ENCODE measurements at regions not wholly inside any gene's neighbourhood (a gene's known extent, or its start where the extent isn't known, plus 50 kb on each side); places are given as distances from the start of the nearest gene placed in this dataset.

DNA sequence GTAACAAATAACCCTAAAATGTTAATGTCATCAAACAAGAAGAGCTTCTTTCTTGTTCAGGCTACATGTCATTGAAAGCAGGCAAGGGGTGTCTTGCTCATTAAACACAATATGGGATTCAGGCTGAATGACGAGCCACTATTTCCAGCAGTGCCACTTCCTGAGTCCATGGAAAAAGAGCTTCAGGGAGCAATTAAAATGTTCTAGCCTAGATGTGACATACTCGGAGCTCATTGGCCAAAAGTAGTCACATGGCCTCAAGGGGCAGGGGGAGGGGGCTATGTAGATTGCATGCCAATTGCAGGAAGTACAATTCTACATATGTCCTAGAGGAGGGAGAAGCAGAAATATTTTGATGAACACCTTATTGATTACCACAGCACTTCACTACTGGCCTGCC is 685.3 kb upstream of the ADGRL2 start (continued):
- no peak for TF ChIP-seq TAF1 (IDR thresholded peaks at IDR 0.05; ENCODE audit: low read depth, low read length)
- TF ChIP-seq SP4 (IDR thresholded peaks at IDR 0.05; ENCODE audit: low read length), result no peak
- TF ChIP-seq KDM4A (IDR thresholded peaks at IDR 0.05; ENCODE audit: low read depth, low read length, severe bottlenecking), result no peak
- no peak for TF ChIP-seq HDAC2 (IDR thresholded peaks at IDR 0.05; ENCODE audit: borderline replicate concordance in 1 of 2, low read depth in 2 of 2, low read length in 2 of 2)
- TF ChIP-seq RAD21 (IDR thresholded peaks at IDR 0.05 in 1 of 2, conservative IDR thresholded peaks at IDR 0.05 in 1 of 2; ENCODE audit: low read depth in 2 of 2, low read length in 2 of 2), result no peak
- no peak for TF ChIP-seq KDM1A (IDR thresholded peaks at IDR 0.05; ENCODE audit: borderline replicate concordance, low read length)
- TF ChIP-seq FOSL1 (IDR thresholded peaks at IDR 0.05; ENCODE audit: insufficient read depth, low read depth, low read length), result no peak
- no peak for TF ChIP-seq CBX5 (IDR thresholded peaks at IDR 0.05; ENCODE audit: low read depth, low read length)

All from H1 (cell line).